HCT116 (cell line): ENCODE measurements at regions not wholly inside any gene's neighbourhood (a gene's known extent, or its start where the extent isn't known, plus 50 kb on each side); places are given as distances from the start of the nearest gene placed in this dataset.

Experiments
- ATAC-seq: fragments of 200-7000 bp; cut with Tn5 transposase; 2 replicates; pipeline ENCODE4 v1.9.1; 2020; ENCODE audit warnings: mild to moderate bottlenecking, moderate library complexity
- BruUV-seq: library from RNA; stranded (reverse); fragments of 400-500 nt; replicated peaks from 2 replicates; lab custom pipeline; 2021; lab: Mats Ljungman, UMichigan
- CTCF ChIA-PET: fragments of 300-600 bp; sonication (Branson Sonifier 250); formaldehyde crosslinking; loops from one replicate; lab custom pipeline; 2021; ENCODE audit warnings: antibody characterized with exemption; lab: Charles Lee
- POLR2A ChIA-PET: fragments of 300-600, 350-600 bp; sonication (Branson Sonifier 250); formaldehyde crosslinking; loops from one replicate; lab custom pipeline; 2021; ENCODE audit warnings: antibody characterized with exemption; lab: Charles Lee
- RAD21 ChIA-PET, 2 experiments: fragments of 300-600 bp; sonication (Branson Sonifier 250); formaldehyde crosslinking; loops; one replicate each; lab custom pipeline; 2023; ENCODE audit warnings: low total read pairs in 2 of 2; ENCODE audit not compliant: uncharacterized antibody in 2 of 2, unreplicated experiment in 2 of 2, low non-redundant PET in 1 of 2; lab: Charles Lee
- DNase-seq: peaks from one replicate; pipeline ENCODE4 v3.0.0-alpha.2; 2010; ENCODE audit warnings: low read depth, low spot score
- H2AFZ ChIP-seq: fragments of 200-600 bp; shearing (Covaris generic), sonication (generic); 2 replicates; pipeline ENCODE4 v1.6.1; 2017; ENCODE audit warnings: low read depth, mixed run types, mixed read lengths, antibody characterized with exemption, low read length; ENCODE audit not compliant: poor library complexity, severe bottlenecking
- H3K27ac ChIP-seq: 2 replicates; pipeline ENCODE4 v1.5.1; 2012; ENCODE audit warnings: low read depth, low read length
- H3K27me3 ChIP-seq: fragments of 200-600 bp; sonication (generic); 2 replicates; pipeline ENCODE4 v1.6.1; 2016; ENCODE audit warnings: mixed run types, low read length, mixed read lengths; ENCODE audit not compliant: insufficient read depth
- H3K36me3 ChIP-seq, 2 experiments: fragments of 200-500 bp in 1 of 2; fragments of 200-600 bp in 1 of 2; sonication (Bioruptor generic) in 1 of 2; sonication (generic) in 1 of 2; 2 replicates each; pipeline versions ENCODE4 v1.5.1 to v1.6.1; 2014 to 2016; ENCODE audit warnings: low read length in 2 of 2, inconsistent platforms in 1 of 2, mixed read lengths in 1 of 2, mixed run types in 1 of 2; ENCODE audit not compliant: insufficient read depth in 2 of 2, control insufficient read depth in 1 of 2
- H3K4me1 ChIP-seq, 2 experiments: fragments of 200-600 bp in 1 of 2; sonication (generic) in 1 of 2; 2 replicates each; pipeline versions ENCODE4 v1.5.1 to v1.6.1; 2012 to 2017; ENCODE audit warnings: low read length in 2 of 2, inconsistent platforms in 1 of 2, mild to moderate bottlenecking in 1 of 2, mixed read lengths in 1 of 2, mixed run types in 1 of 2, moderate library complexity in 1 of 2; ENCODE audit not compliant: insufficient read depth in 2 of 2, control insufficient read depth in 1 of 2
- H3K4me2 ChIP-seq: fragments of 200-600 bp; sonication (generic); 2 replicates; pipeline ENCODE4 v1.6.1; 2017; ENCODE audit warnings: mixed run types, low read length, mixed read lengths
- H3K4me3 ChIP-seq, 2 experiments: fragments of 200-600 bp in 1 of 2; sonication (generic) in 1 of 2; replicated peaks in 1 of 2; 2 replicates each; pipeline ENCODE4 v1.5.1; 2011 to 2016; ENCODE audit warnings: low read length in 2 of 2, control low read depth in 1 of 2, low read depth in 1 of 2, mild to moderate bottlenecking in 1 of 2, mixed read lengths in 1 of 2, mixed run types in 1 of 2
- H3K79me2 ChIP-seq: fragments of 200-600 bp; sonication (generic); 2 replicates; pipeline ENCODE4 v1.6.1; 2017; ENCODE audit warnings: mild to moderate bottlenecking, mixed run types, low read length, moderate library complexity, mixed read lengths; ENCODE audit not compliant: insufficient read depth
- H3K9ac ChIP-seq: fragments of 200-600 bp; sonication (generic); 2 replicates; pipeline ENCODE4 v1.6.1; 2016; ENCODE audit warnings: low read length, mixed read lengths
- H3K9me2 ChIP-seq: fragments of 200-600 bp; sonication (generic), shearing (Covaris generic); 2 replicates; pipeline ENCODE4 v1.6.1; 2017; ENCODE audit warnings: mixed run types, mild to moderate bottlenecking, moderate library complexity; ENCODE audit not compliant: insufficient read depth
- H3K9me3 ChIP-seq, 2 experiments: fragments of 200-500 bp in 1 of 2; fragments of 200-600 bp in 1 of 2; sonication (Bioruptor generic) in 1 of 2; sonication (generic) in 1 of 2; 2 replicates each; pipeline ENCODE4 v1.6.1; 2014 to 2017; ENCODE audit warnings: low read length in 2 of 2, mixed read lengths in 2 of 2, inconsistent platforms in 1 of 2, low read depth in 1 of 2, mild to moderate bottlenecking in 1 of 2, mixed run types in 1 of 2, moderate library complexity in 1 of 2; ENCODE audit not compliant: control insufficient read depth in 1 of 2, insufficient read depth in 1 of 2
- H4K20me1 ChIP-seq: fragments of 200-600 bp; sonication (generic), shearing (Covaris generic); 2 replicates; pipeline ENCODE4 v1.6.1; 2017; ENCODE audit warnings: mixed run types, mild to moderate bottlenecking, moderate library complexity; ENCODE audit not compliant: insufficient read depth
- ATF3 ChIP-seq: IDR thresholded peaks from 2 replicates; pipeline ENCODE4 v1.6.1; 2012
- EZH2 ChIP-seq: fragments of 200-600 bp; sonication (generic); IDR thresholded peaks from 2 replicates; pipeline ENCODE4 v1.6.1; 2017; ENCODE audit warnings: antibody characterized with exemption, mixed run types
- FOSL1 ChIP-seq: IDR thresholded peaks from 2 replicates; pipeline ENCODE4 v1.6.1; 2012; ENCODE audit warnings: low read depth
- MAX ChIP-seq: IDR thresholded peaks from 2 replicates; pipeline ENCODE4 v1.6.1; 2012
- intact Hi-C: fragments of 100-400 bp; cut with micrococcal nuclease; formaldehyde crosslinking; loops from 2 replicates; pipeline ENCODE4 v1.10.0; 2022

- H4K20me1 ChIP-seq = no peaks in the 10 kb centered on the region
- H3K9ac ChIP-seq = no peak overlapping the region
- intact Hi-C loops = no loop called here
- H3K27me3 ChIP-seq = peaks cover 49% of the 10 kb centered on the region
- no peak overlapping the region for H3K4me2 ChIP-seq
- no peaks in the 10 kb centered on the region for H3K9me3 ChIP-seq
- H2AFZ ChIP-seq = no peak overlapping the region
- no peaks in the 10 kb centered on the region for H3K79me2 ChIP-seq
- no peak overlapping the region for H3K4me3 ChIP-seq
- TF ChIP-seq ATF3 (no peak), EZH2 (no peak), MAX (no peak)
- H3K4me1 ChIP-seq = no peaks in the 10 kb centered on the region
- DNase-seq = no peak
- ChIA-PET POLR2A (no interaction called here), CTCF (no interaction called here), RAD21 (no interaction called here)
- H3K27ac ChIP-seq = no peak overlapping the region
- no peak for ATAC-seq
- H3K36me3 ChIP-seq = no peaks in the 10 kb centered on the region
- no peaks in the 10 kb centered on the region for H3K9me2 ChIP-seq
- no TSS peak for BruUV-seq
Measured at GRCh38 chr9:20199111-20199510, 410.3 kb upstream of the SLC24A2 start.

- intact Hi-C loops = no loop called here
- POLR2A ChIA-PET = no interaction called here
- RAD21 ChIA-PET = no interaction called here
Measured at GRCh38 chr9:20197976-20198685, 409.3 kb upstream of the SLC24A2 start.

More at GRCh38 chr9:20197976-20198685, 409.3 kb upstream of the SLC24A2 start:
- Histone ChIP-seq H3K79me2 (no peaks in the 10 kb centered on the region), H3K27me3 (peaks cover 46% of the 10 kb centered on the region), H3K36me3 (no peaks in the 10 kb centered on the region), H3K27ac (no peak overlapping the region), H3K9me3 (no peaks in the 10 kb centered on the region), H3K9me2 (no peaks in the 10 kb centered on the region), H3K4me1 (no peaks in the 10 kb centered on the region), H3K4me2 (no peak overlapping the region), H3K9ac (no peak overlapping the region), H3K4me3 (no peak overlapping the region), H4K20me1 (no peaks in the 10 kb centered on the region), H2AFZ (no peak overlapping the region)
- CTCF ChIA-PET = no interaction called here
- TF ChIP-seq EZH2 = no peak
- TF ChIP-seq FOSL1 = no peak
- no peak for TF ChIP-seq MAX
- DNase-seq = no peak
- ATAC-seq = no peak; the same call in 1 of the 2 replicates
- BruUV-seq = no TSS peak
